Effector memory CD8-positive, alpha-beta T cell (primary cell): ENCODE measurements at regions not wholly inside any gene's neighbourhood (a gene's known extent, or its start where the extent isn't known, plus 50 kb on each side); places are given as distances from the start of the nearest gene placed in this dataset.

Experiments used
- ATAC-seq: fragments of 150-1000 bp; cut with Tn5 transposase; replicated peaks from 2 replicates; pipeline ENCODE4 v1.10.0; 2021; ENCODE audit warnings: mild to moderate bottlenecking, moderate library complexity
- DNase-seq, 3 experiments: peaks; one replicate each; pipeline ENCODE4 v3.0.0; 2021
- H3K27ac Mint-ChIP-seq, 2 donors: one replicate each; pipeline ENCODE4 v1.8.0; 2022; ENCODE audit warnings: mild to moderate bottlenecking in 2 of 2, mixed read lengths in 2 of 2, moderate library complexity in 2 of 2
- H3K27me3 Mint-ChIP-seq, 2 donors: one replicate each; pipeline ENCODE4 v1.8.0; 2022; ENCODE audit warnings: mixed read lengths in 2 of 2
- H3K36me3 Mint-ChIP-seq: one replicate; pipeline ENCODE4 v1.8.0; 2022; ENCODE audit warnings: mild to moderate bottlenecking, moderate library complexity, mixed read lengths; ENCODE audit not compliant: insufficient read depth
- H3K4me1 Mint-ChIP-seq, 2 donors: one replicate each; pipeline ENCODE4 v1.8.0; 2022; ENCODE audit warnings: low read depth in 2 of 2, mixed read lengths in 2 of 2
- H3K4me3 Mint-ChIP-seq, 2 donors: one replicate each; pipeline ENCODE4 v1.8.0; 2022; ENCODE audit warnings: mild to moderate bottlenecking in 2 of 2, mixed read lengths in 2 of 2, moderate library complexity in 2 of 2
- H3K9me3 Mint-ChIP-seq, 2 donors: one replicate each; pipeline ENCODE4 v1.8.0; 2022; ENCODE audit warnings: mixed read lengths in 2 of 2

GRCh38 chr2:219877728-219878127 is 250.3 kb downstream of the SLC4A3 start:
- no peak overlapping the region for H3K4me3 Mint-ChIP-seq
- H3K4me1 Mint-ChIP-seq = no peaks in the 10 kb centered on the region
- peaks cover 0 to 7% of the 10 kb centered on the region in 2 donors for H3K27me3 Mint-ChIP-seq
- no peak for ATAC-seq
- no peak for DNase-seq
- H3K27ac Mint-ChIP-seq = no peak overlapping the region
- no peaks in the 10 kb centered on the region for H3K36me3 Mint-ChIP-seq
- H3K9me3 Mint-ChIP-seq = no peaks in the 10 kb centered on the region

DNA sequence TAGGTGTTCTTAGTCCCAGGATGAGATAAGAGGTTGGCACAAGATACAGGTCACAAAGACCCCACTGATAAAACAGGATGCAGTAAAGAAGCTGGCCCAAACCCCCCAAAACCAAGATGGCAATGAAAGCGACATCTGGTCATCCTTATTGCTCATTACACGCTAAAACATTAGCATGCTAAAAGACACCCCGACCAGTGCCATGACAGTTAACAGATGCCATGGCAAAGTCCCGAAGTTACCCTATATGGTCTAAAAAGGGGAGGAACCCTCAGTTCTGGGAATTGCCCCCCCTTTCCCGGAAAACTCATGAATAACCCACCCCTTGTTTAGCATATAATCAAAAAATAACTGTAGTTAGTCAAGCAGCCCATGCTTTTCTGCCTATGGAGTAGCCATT is 251.1 kb downstream of the SLC4A3 start:
- no peaks in the 10 kb centered on the region for H3K9me3 Mint-ChIP-seq
- H3K27me3 Mint-ChIP-seq = peaks cover 0 to 7% of the 10 kb centered on the region in 2 donors
- H3K4me1 Mint-ChIP-seq = no peaks in the 10 kb centered on the region
- no peak for ATAC-seq
- no peak overlapping the region for H3K4me3 Mint-ChIP-seq
- no peak overlapping the region for H3K27ac Mint-ChIP-seq
- no peak for DNase-seq
- H3K36me3 Mint-ChIP-seq = no peaks in the 10 kb centered on the region

GRCh38 chr2:219881851-219882250 is 254.4 kb downstream of the SLC4A3 start:
- Mint-ChIP-seq H3K27ac (no peak overlapping the region), H3K4me1 (no peaks in the 10 kb centered on the region), H3K4me3 (no peak overlapping the region), H3K27me3 (peaks cover 0 to 6% of the 10 kb centered on the region in 2 donors), H3K36me3 (no peaks in the 10 kb centered on the region), H3K9me3 (no peaks in the 10 kb centered on the region)
- DNase-seq = no peak
- no peak for ATAC-seq

GRCh38 chr2:219886615-219887014 is 259.2 kb downstream of the SLC4A3 start:
- Mint-ChIP-seq H3K27ac (no peak overlapping the region), H3K27me3 (peaks cover 0 to 6% of the 10 kb centered on the region in 2 donors), H3K4me3 (no peak overlapping the region), H3K4me1 (no peaks in the 10 kb centered on the region), H3K36me3 (no peaks in the 10 kb centered on the region), H3K9me3 (no peaks in the 10 kb centered on the region)
- DNase-seq (no peak), ATAC-seq (no peak)

GRCh38 chr2:219887870-219888269 is 260.4 kb downstream of the SLC4A3 start:
- ATAC-seq (no peak), DNase-seq (no peak)
- Mint-ChIP-seq H3K9me3 (no peaks in the 10 kb centered on the region), H3K27ac (no peak overlapping the region), H3K36me3 (no peaks in the 10 kb centered on the region), H3K4me1 (no peaks in the 10 kb centered on the region), H3K27me3 (peaks cover 0 to 6% of the 10 kb centered on the region in 2 donors), H3K4me3 (no peak overlapping the region)

- Mint-ChIP-seq H3K4me3 (no peak overlapping the region), H3K4me1 (no peaks in the 10 kb centered on the region), H3K27ac (no peak overlapping the region), H3K9me3 (peaks cover 0 to 2% of the 10 kb centered on the region in 2 donors), H3K27me3 (no peaks in the 10 kb centered on the region), H3K36me3 (no peaks in the 10 kb centered on the region)
- DNase-seq (no peak), ATAC-seq (no peak)
Observed at GRCh38 chr2:219893541-219893940, 266.1 kb downstream of the SLC4A3 start.

DNA sequence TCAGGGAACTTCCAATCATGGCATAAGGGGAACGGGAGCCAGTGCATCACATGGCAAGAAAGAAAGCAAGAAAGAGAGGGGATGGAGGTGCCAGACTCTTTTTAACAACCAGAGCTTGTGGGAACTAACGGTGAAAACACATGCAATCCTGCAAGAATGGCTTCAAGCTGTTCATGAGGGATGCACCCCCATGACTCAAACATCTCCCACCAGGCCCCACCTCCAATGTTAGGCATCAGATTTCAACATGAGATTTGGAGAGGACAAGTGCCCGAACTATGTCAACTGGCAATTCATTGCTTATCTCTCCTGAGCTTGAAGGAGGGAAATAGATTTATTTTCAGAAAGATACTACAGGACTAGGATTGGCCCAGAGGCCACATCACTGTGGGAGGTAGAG is 270.0 kb downstream of the SLC4A3 start:
- Mint-ChIP-seq H3K4me1 (no peaks in the 10 kb centered on the region), H3K36me3 (no peaks in the 10 kb centered on the region), H3K4me3 (no peak overlapping the region), H3K9me3 (peaks cover 0 to 2% of the 10 kb centered on the region in 2 donors), H3K27me3 (peaks cover 4 to 5% of the 10 kb centered on the region in 2 donors), H3K27ac (no peak overlapping the region)
- no peak for ATAC-seq
- DNase-seq = no peak

DNA sequence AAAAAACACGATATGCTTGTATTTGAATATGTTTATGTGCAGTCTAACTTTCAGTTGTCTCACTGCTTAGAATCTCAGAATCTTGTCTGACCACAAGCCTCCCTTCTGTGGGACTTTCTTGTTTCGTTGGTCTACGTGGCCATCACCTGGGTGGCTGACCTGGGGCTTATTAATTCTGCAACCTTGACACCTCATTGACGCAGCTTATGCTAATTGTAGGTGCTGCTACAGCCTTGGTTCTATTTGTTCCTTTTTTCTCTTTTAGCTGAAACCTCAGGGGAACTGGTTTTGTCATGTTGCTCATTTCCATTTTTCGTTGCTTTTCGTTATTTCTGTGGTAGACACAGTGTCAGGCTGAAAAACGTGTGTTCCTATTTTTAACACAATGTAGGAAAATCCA is 273.7 kb downstream of the SLC4A3 start:
- Mint-ChIP-seq H3K9me3 (no peaks in the 10 kb centered on the region), H3K27me3 (peaks cover 7 to 13% of the 10 kb centered on the region in 2 donors), H3K4me1 (no peaks in the 10 kb centered on the region), H3K36me3 (no peaks in the 10 kb centered on the region), H3K27ac (no peak overlapping the region), H3K4me3 (no peak overlapping the region)
- no peak for ATAC-seq
- no peak for DNase-seq

DNA sequence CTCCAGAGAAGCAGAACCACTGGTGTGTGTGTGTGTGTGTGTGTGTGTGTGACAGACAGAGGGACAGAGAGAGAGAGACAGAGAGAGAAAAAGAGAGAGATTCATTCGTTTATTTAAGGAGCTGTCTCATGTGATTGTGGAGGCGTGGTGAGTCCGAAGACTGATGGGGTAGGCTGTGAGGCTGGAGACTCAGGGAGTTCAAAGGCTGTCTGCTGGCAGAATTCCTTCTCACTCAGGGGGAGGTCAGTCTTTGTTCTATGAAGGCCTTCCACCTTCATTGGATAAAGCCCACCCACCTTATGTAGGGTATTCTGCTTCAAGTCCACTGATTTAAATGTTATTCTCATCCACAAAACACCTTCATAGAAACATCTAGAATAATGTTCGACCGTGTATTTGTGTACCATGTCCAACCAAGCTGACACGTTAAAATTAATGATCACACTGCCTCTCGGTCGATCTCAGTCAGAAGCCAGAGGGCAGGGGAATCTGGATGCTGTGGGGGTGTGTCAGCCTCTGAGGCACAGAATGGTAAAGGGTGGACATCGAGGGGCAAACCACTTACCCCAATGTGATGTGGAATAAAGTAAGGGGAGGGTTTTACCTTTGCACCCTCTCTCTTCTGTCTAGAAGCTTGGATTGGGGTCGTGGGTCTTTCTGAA is 275.6 kb downstream of the SLC4A3 start:
- Mint-ChIP-seq H3K27ac (no peak overlapping the region), H3K4me3 (no peak overlapping the region), H3K27me3 (peaks cover 7 to 13% of the 10 kb centered on the region in 2 donors), H3K36me3 (no peaks in the 10 kb centered on the region), H3K4me1 (no peaks in the 10 kb centered on the region), H3K9me3 (no peaks in the 10 kb centered on the region)
- DNase-seq (no peak), ATAC-seq (no peak)

DNA sequence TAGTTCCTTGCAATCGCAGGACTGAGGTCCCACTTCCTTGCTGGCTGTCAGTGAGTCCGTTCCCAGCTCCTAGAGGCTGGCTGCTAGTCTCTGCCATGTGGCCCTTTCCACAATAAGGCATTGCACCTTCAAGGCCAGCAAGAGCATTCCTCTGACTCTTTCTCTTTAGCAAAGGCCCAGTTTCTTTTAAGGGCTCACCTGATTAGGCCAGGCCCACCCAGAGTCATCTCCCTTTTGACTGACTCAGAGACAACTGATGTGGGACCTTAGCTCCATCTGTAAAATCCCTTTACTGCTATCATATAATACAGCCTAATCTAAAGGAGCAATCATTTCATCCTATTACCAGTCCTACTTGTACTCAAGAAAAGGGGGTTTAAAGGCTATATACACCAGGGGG is 278.2 kb downstream of the SLC4A3 start:
- H3K4me3 Mint-ChIP-seq = no peak overlapping the region
- ATAC-seq (no peak), DNase-seq (no peak)
- H3K27me3 Mint-ChIP-seq = peaks cover 7 to 19% of the 10 kb centered on the region in 2 donors
- no peaks in the 10 kb centered on the region for H3K36me3 Mint-ChIP-seq
- H3K27ac Mint-ChIP-seq = no peak overlapping the region
- peaks cover 0 to 6% of the 10 kb centered on the region in 2 donors for H3K9me3 Mint-ChIP-seq
- H3K4me1 Mint-ChIP-seq = no peaks in the 10 kb centered on the region

- no peak overlapping the region for H3K27ac Mint-ChIP-seq
- H3K27me3 Mint-ChIP-seq = peaks cover 7 to 19% of the 10 kb centered on the region in 2 donors
- H3K36me3 Mint-ChIP-seq = no peaks in the 10 kb centered on the region
- no peaks in the 10 kb centered on the region for H3K4me1 Mint-ChIP-seq
- ATAC-seq (no peak), DNase-seq (no peak)
- H3K4me3 Mint-ChIP-seq = no peak overlapping the region
- peaks cover 0 to 6% of the 10 kb centered on the region in 2 donors for H3K9me3 Mint-ChIP-seq
Observed at GRCh38 chr2:219906114-219907010, 278.9 kb downstream of the SLC4A3 start.

- Mint-ChIP-seq H3K27ac (no peak overlapping the region), H3K4me3 (no peak overlapping the region), H3K9me3 (peaks cover 0 to 6% of the 10 kb centered on the region in 2 donors), H3K27me3 (peaks cover 7 to 19% of the 10 kb centered on the region in 2 donors), H3K36me3 (no peaks in the 10 kb centered on the region), H3K4me1 (no peaks in the 10 kb centered on the region)
- ATAC-seq (no peak), DNase-seq (no peak)
Observed at GRCh38 chr2:219907011-219907365, 279.6 kb downstream of the SLC4A3 start.

GRCh38 chr2:219908538-219908937 is 281.1 kb downstream of the SLC4A3 start:
- H3K36me3 Mint-ChIP-seq = no peaks in the 10 kb centered on the region
- peaks cover 0 to 6% of the 10 kb centered on the region in 2 donors for H3K9me3 Mint-ChIP-seq

DNA sequence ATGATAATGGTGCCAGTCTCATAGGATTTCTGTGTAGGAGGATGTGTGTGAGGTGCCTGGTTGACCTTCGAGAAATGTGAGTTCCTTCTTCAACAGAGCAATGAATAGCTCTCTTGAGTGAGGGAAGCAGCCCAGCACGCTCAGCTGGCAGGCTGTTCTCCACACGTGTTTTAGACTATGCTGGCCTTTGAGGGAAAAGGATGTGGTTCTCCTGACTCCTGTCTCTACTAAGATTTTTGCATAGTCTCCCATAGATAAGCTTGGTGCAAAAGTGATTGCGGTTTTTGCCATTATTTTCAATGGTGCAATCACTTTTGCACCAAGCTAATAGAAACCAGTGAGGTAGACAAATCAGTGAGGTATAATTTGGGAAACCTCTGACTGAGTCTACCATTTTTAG is 284.1 kb downstream of the SLC4A3 start:
- Mint-ChIP-seq H3K27me3 (peaks cover 0 to 7% of the 10 kb centered on the region in 2 donors), H3K4me1 (no peaks in the 10 kb centered on the region), H3K9me3 (peaks cover 0 to 6% of the 10 kb centered on the region in 2 donors), H3K4me3 (no peak overlapping the region), H3K27ac (no peak overlapping the region), H3K36me3 (no peaks in the 10 kb centered on the region)
- DNase-seq (no peak), ATAC-seq (no peak)

More at GRCh38 chr2:219908538-219908937, 281.1 kb downstream of the SLC4A3 start:
- no peak for ATAC-seq
- H3K4me3 Mint-ChIP-seq = no peak overlapping the region
- peaks cover 0 to 7% of the 10 kb centered on the region in 2 donors for H3K27me3 Mint-ChIP-seq
- DNase-seq = no peak
- H3K27ac Mint-ChIP-seq = no peak overlapping the region
- no peaks in the 10 kb centered on the region for H3K4me1 Mint-ChIP-seq
